ENCODE measurements at regions not wholly inside any gene's neighbourhood (a gene's known extent, or its start where the extent isn't known, plus 50 kb on each side); places are given as distances from the start of the nearest gene placed in this dataset.

DNA sequence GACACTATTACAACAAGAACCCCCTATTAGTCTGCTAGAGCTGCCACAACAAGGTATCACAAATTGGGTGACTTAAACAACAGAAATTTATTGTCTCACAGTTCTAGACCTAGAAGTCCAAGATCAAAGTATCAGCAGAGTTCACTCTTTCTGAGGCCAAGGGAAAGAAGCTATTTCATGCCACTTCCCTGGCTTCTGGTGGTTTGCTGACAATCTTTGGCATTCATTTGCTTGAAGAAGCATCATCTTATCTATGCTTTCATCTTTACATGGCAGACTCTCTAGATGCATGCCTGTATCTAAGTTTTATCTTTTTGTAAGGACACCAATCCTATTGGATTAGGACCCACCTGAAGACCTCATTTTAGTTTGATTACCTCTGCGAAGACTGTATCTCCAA lies 296.8 kb upstream of the MARCKS start:
- no peak for TF ChIP-seq MYC (IDR thresholded peaks at IDR 0.05; ENCODE audit: low read depth, low read length)
- TF ChIP-seq POLR2A (IDR thresholded peaks at IDR 0.05; ENCODE audit: extremely low read depth, insufficient read length) = no peak
- TF ChIP-seq, protein P1, sequence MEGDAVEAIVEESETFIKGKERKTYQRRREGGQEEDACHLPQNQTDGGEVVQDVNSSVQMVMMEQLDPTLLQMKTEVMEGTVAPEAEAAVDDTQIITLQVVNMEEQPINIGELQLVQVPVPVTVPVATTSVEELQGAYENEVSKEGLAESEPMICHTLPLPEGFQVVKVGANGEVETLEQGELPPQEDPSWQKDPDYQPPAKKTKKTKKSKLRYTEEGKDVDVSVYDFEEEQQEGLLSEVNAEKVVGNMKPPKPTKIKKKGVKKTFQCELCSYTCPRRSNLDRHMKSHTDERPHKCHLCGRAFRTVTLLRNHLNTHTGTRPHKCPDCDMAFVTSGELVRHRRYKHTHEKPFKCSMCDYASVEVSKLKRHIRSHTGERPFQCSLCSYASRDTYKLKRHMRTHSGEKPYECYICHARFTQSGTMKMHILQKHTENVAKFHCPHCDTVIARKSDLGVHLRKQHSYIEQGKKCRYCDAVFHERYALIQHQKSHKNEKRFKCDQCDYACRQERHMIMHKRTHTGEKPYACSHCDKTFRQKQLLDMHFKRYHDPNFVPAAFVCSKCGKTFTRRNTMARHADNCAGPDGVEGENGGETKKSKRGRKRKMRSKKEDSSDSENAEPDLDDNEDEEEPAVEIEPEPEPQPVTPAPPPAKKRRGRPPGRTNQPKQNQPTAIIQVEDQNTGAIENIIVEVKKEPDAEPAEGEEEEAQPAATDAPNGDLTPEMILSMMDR (IDR thresholded peaks at IDR 0.05; ENCODE audit: low read depth, low read length) = no peak
- TF ChIP-seq, protein P2, sequence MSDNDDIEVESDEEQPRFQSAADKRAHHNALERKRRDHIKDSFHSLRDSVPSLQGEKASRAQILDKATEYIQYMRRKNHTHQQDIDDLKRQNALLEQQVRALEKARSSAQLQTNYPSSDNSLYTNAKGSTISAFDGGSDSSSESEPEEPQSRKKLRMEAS (IDR thresholded peaks at IDR 0.05; ENCODE audit: low read depth, low read length) = no peak
- no peak overlapping the region for H3K4me3 ChIP-seq (ENCODE audit: low read depth, low read length)
- DNase-seq (ENCODE audit: low read depth) = no peak

DNA sequence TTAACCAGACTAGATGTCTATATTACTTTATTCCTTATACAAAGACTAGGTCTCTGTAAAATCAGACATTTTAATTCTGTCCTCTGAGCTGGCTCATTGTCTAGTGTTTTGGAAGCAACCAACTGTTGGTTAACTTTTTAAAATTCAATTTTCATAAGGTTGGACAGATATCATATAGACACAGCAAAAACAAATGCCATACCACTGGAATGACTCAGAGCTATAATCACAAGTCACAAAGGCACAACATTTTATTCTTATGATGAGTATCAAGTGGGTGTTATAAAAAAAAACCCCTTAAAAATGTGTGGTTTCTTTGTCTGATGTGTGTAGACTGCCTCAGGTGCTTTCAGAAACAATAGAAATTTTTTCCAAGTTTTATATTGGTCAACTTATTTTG lies 296.2 kb upstream of the MARCKS start:
- DNase-seq (ENCODE audit: low read depth) = no peak
- H3K4me3 ChIP-seq (ENCODE audit: low read depth, low read length) = no peak overlapping the region
- TF ChIP-seq, protein P1 (IDR thresholded peaks at IDR 0.05; ENCODE audit: low read depth, low read length) = no peak
- TF ChIP-seq POLR2A (IDR thresholded peaks at IDR 0.05; ENCODE audit: extremely low read depth, insufficient read length) = no peak
- no peak for TF ChIP-seq MYC (IDR thresholded peaks at IDR 0.05; ENCODE audit: low read depth, low read length)
- TF ChIP-seq, protein P2 (IDR thresholded peaks at IDR 0.05; ENCODE audit: low read depth, low read length) = no peak

DNA sequence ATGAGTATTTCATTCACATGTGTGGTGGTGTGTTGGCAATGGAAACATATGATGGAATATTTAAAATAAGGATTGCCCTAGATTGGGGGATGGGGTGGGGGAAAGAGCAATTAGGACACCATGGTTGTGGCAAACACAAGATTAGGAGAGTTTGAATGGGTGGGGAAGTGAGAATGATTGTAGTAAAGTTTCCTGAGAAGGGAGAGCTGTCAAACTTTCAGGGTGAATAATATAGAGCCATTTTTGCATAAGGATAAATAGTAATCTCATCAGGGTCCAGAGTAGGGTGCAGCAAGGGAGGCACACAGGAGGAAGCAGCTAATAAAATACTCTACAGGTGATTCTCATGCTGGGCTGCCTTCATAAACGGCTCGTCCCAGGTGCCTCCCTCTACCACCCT lies 294.9 kb upstream of the MARCKS start:
- TF ChIP-seq POLR2A (IDR thresholded peaks at IDR 0.05; ENCODE audit: extremely low read depth, insufficient read length) = no peak
- TF ChIP-seq, protein P1 (IDR thresholded peaks at IDR 0.05; ENCODE audit: low read depth, low read length) = no peak
- TF ChIP-seq, protein P2 (IDR thresholded peaks at IDR 0.05; ENCODE audit: low read depth, low read length) = no peak
- no peak for TF ChIP-seq MYC (IDR thresholded peaks at IDR 0.05; ENCODE audit: low read depth, low read length)
- no peak overlapping the region for H3K4me3 ChIP-seq (ENCODE audit: low read depth, low read length)
- no peak for DNase-seq (ENCODE audit: low read depth)

DNA sequence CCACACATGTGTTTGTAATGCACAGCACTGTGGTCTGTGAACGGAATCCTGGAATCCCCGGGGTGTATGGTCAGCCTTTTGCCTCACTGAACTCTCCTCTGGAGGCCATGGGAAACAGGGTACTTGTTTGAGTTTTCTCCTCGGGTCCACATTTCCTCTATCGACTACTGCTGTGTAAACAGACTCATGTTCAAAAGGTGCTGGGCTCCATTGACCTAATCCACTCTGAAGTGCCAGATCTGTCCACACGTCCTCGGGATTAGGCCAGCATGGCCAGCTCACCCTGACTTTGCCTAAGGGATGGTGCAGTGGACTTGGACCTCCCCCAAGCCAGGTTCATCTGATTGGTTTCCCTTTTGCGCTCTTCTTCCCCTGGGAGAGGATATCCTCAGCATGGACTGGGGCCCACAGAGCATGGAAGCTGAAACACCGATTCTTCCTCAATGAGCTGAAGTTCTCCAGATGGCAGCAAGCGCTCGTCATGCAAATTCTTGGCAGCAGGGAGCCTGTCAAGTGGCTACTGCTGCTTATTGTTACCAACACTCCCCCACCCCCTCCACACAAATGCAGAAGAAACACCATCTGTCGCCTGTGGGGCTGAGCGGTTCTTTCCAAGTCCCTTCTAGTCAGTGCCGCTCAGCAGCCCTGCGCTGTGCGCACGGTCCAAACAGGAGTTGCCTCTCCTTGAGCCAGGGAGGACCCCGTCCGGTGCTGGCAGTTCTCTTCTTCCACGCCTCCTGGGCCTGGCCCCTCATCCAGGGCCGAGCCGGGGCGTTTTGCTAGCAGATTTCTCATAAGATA lies 292.6 kb upstream of the MARCKS start:
- TF ChIP-seq MYC (IDR thresholded peaks at IDR 0.05; ENCODE audit: low read depth, low read length) = no peak
- TF ChIP-seq, protein P2 (IDR thresholded peaks at IDR 0.05; ENCODE audit: low read depth, low read length) = no peak
- TF ChIP-seq POLR2A (IDR thresholded peaks at IDR 0.05; ENCODE audit: extremely low read depth, insufficient read length) = no peak
- TF ChIP-seq, protein P1 (IDR thresholded peaks at IDR 0.05; ENCODE audit: low read depth, low read length) = no peak
- peak; percentile 12 for DNase-seq (ENCODE audit: low read depth)

DNA sequence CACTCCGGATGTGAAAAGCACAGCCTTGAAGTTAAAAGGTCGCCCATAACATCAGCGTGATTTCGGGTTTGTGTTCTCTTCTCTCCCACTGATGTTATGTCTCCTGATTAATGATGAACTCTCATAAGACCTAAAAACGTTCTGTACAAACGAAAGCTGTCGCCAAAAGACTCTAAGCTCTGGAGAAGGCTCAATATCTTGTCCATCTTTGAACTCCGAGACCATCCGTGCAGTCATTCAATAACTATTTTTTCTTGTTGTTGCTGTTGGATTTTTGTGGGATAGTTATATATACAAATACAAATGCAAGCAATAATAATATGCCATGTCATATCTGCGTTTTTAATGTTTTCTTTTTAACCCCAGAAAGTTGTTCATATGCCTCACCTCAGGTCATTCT lies 291.8 kb upstream of the MARCKS start:
- TF ChIP-seq POLR2A (IDR thresholded peaks at IDR 0.05; ENCODE audit: extremely low read depth, insufficient read length) (no peak), MYC (IDR thresholded peaks at IDR 0.05; ENCODE audit: low read depth, low read length) (no peak)
- TF ChIP-seq, protein P2 (IDR thresholded peaks at IDR 0.05; ENCODE audit: low read depth, low read length) = no peak
- TF ChIP-seq, protein P1 (IDR thresholded peaks at IDR 0.05; ENCODE audit: low read depth, low read length) = no peak
- DNase-seq (ENCODE audit: low read depth) = no peak
- H3K4me3 ChIP-seq (ENCODE audit: low read depth, low read length) = no peak overlapping the region

More for the DNA sequence above, 292.6 kb upstream of the MARCKS start:
- H3K4me3 ChIP-seq (ENCODE audit: low read depth, low read length) = no peak overlapping the region

Data from NB4 (cell line).